ENCODE measurements at regions not wholly inside any gene's neighbourhood (a gene's known extent, or its start where the extent isn't known, plus 50 kb on each side); places are given as distances from the start of the nearest gene placed in this dataset.

DNA sequence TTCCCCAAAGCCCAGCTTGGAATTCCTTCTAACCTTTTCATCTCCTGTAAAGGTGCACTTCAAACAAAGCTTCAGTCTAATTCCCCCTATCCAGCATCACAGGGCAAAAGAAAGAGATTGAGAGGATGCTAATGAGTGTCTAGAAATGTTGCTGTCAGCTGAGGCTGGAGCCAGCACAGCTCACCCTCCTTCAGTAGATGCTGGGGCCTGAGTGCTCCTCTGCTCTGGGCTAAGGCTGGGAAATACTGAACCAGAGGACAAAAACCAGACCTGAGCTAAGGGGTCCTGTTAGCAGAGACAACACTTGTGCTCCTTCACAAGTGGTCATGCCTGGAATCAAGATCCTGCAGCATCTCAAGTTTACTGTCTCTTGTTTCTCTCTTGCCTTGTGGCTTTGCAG, 85.0 kb downstream of the CHD9NB start:
- TF ChIP-seq, protein P1, sequence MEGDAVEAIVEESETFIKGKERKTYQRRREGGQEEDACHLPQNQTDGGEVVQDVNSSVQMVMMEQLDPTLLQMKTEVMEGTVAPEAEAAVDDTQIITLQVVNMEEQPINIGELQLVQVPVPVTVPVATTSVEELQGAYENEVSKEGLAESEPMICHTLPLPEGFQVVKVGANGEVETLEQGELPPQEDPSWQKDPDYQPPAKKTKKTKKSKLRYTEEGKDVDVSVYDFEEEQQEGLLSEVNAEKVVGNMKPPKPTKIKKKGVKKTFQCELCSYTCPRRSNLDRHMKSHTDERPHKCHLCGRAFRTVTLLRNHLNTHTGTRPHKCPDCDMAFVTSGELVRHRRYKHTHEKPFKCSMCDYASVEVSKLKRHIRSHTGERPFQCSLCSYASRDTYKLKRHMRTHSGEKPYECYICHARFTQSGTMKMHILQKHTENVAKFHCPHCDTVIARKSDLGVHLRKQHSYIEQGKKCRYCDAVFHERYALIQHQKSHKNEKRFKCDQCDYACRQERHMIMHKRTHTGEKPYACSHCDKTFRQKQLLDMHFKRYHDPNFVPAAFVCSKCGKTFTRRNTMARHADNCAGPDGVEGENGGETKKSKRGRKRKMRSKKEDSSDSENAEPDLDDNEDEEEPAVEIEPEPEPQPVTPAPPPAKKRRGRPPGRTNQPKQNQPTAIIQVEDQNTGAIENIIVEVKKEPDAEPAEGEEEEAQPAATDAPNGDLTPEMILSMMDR (conservative IDR thresholded peaks at IDR 0.05), result no peak
- no peak for TF ChIP-seq EZH2 (IDR thresholded peaks at IDR 0.05; ENCODE audit: low read depth)

Measured in PC-9 (cell line).